ENCODE measurements at regions not wholly inside any gene's neighbourhood (a gene's known extent, or its start where the extent isn't known, plus 50 kb on each side); places are given as distances from the start of the nearest gene placed in this dataset.
"Not testable (repeated sequence)": the region's sequence is repeated elsewhere in the genome, so short reads cannot be mapped to it uniquely, and the experiment has no call there.

- peaks cover 1 to 2% (median 2%) of the 10 kb centered on the region in 3 donors for H3K9me3 Mint-ChIP-seq
- H3K4me3 Mint-ChIP-seq: no peak overlapping the region
- no peak overlapping the region for H3K27ac Mint-ChIP-seq
- H3K36me3 Mint-ChIP-seq: no peaks in the 10 kb centered on the region
- H3K4me1 Mint-ChIP-seq: no peaks in the 10 kb centered on the region
- H3K27me3 Mint-ChIP-seq: peaks cover 2% of the 10 kb centered on the region
These were observed 173.0 kb upstream of the IGF1 start for GRCh38 chr12:102653406-102653805.

- H3K27ac Mint-ChIP-seq: no peak overlapping the region
- H3K4me1 Mint-ChIP-seq: no peaks in the 10 kb centered on the region
- H3K27me3 Mint-ChIP-seq: peaks cover 2% of the 10 kb centered on the region
- H3K36me3 Mint-ChIP-seq: no peaks in the 10 kb centered on the region
- no peak overlapping the region for H3K4me3 Mint-ChIP-seq
- H3K9me3 Mint-ChIP-seq: peaks cover 0 to 2% (median 0%) of the 10 kb centered on the region in 3 donors
These were observed 172.4 kb upstream of the IGF1 start for GRCh38 chr12:102652645-102653313.

DNA sequence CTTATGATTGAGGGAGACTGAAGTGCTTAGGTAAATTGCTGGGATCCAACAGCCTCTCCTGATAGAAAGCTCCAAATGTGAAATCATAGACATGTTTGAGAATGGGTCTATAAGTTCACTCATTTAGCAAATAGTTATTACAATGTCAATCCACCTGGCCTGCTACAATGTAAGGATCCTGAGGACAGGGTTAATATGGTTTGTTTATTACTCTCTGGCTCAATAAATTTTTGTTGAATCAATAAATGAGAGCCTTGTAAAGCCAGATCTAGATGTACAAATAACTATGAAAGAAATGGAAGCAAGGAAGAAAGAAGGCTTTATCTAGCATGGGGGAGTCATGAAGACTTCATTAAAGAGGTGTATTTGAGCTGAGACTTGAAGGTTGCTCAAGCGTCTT, 165.6 kb upstream of the IGF1 start:
- peaks cover 0 to 3% (median 0%) of the 10 kb centered on the region in 3 donors for H3K9me3 Mint-ChIP-seq
- no peaks in the 10 kb centered on the region for H3K36me3 Mint-ChIP-seq
- H3K4me1 Mint-ChIP-seq: no peaks in the 10 kb centered on the region
- peaks cover 9% of the 10 kb centered on the region for H3K27me3 Mint-ChIP-seq
- H3K4me3 Mint-ChIP-seq: no peak overlapping the region
- H3K27ac Mint-ChIP-seq: no peak overlapping the region

GRCh38 chr12:102643879-102644575, 163.7 kb upstream of the IGF1 start:
- Mint-ChIP-seq H3K27ac (no peak overlapping the region), H3K27me3 (peaks cover 7% of the 10 kb centered on the region), H3K36me3 (no peaks in the 10 kb centered on the region), H3K9me3 (peaks cover 0 to 10% (median 7%) of the 10 kb centered on the region in 3 donors), H3K4me1 (no peaks in the 10 kb centered on the region), H3K4me3 (no peak overlapping the region)

GRCh38 chr12:102642199-102642598, 161.8 kb upstream of the IGF1 start:
- Mint-ChIP-seq H3K9me3 (peaks cover 0 to 10% (median 8%) of the 10 kb centered on the region in 3 donors), H3K4me1 (no peaks in the 10 kb centered on the region), H3K27ac (no peak overlapping the region), H3K27me3 (peaks cover 8% of the 10 kb centered on the region), H3K36me3 (no peaks in the 10 kb centered on the region), H3K4me3 (no peak overlapping the region)

- not testable (repeated sequence) for H3K4me3 Mint-ChIP-seq, H3K36me3 Mint-ChIP-seq, H3K27ac Mint-ChIP-seq, H3K4me1 Mint-ChIP-seq, H3K27me3 Mint-ChIP-seq, H3K9me3 Mint-ChIP-seq
These were observed 160.3 kb upstream of the IGF1 start for GRCh38 chr12:102640658-102641057.

- Mint-ChIP-seq H3K9me3 (peaks cover 0 to 8% (median 7%) of the 10 kb centered on the region in 3 donors), H3K4me1 (no peaks in the 10 kb centered on the region), H3K27ac (no peak overlapping the region), H3K4me3 (no peak overlapping the region), H3K27me3 (peaks cover 1% of the 10 kb centered on the region), H3K36me3 (no peaks in the 10 kb centered on the region)
These were observed 158.4 kb upstream of the IGF1 start for GRCh38 chr12:102638777-102639176.

DNA sequence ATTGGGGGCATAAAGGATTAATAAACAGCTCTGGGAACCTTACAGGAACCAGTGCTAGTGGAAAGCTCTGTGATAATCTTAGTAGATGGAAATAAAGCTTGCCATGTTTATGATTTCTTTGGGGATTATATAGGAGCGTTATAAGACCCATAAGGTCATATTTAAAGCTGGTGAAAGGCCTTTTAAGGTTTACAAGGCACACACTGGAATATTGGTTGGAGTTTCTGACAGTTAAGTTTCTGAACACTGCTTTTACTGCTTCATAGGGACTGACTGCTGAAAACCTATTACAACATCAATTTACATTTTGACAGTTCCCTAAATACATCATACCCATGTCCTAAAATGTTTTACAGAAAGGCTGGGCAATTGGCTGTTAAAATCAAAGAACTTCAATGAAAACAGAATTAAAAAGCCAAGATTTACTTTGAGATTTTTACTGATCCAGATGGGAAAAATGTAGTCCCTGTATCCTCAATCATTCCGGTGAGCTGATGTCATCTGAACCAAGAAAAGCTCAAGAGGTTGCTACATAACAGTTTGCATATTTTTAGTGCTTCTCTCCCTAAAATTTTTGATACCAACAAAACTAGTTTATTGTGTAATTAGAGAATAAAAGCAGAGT, 153.7 kb upstream of the IGF1 start:
- no peak overlapping the region for H3K4me3 Mint-ChIP-seq
- H3K9me3 Mint-ChIP-seq: peaks cover 0 to 1% (median 1%) of the 10 kb centered on the region in 3 donors
- H3K27ac Mint-ChIP-seq: no peak overlapping the region
- H3K27me3 Mint-ChIP-seq: peaks cover 4% of the 10 kb centered on the region
- H3K36me3 Mint-ChIP-seq: no peaks in the 10 kb centered on the region
- H3K4me1 Mint-ChIP-seq: no peaks in the 10 kb centered on the region

DNA sequence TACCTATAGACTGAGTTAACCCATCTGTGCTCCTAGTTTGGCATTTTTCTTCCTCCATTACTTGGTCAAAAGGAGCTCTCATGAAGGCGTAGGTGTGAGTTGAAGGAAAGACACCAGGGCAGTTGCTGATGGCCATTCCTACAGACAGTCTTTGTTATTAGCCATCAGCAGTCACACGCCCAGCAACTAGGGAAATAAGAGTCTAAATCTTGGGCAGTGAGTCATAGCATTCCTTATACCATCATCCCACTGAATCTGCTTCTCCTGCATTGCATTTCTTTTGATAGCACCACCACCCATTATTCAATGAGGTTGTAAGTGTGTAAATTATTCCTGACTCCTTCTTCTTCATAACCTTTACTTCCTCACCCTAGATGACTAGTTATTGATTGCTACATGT, 150.9 kb upstream of the IGF1 start:
- H3K4me3 Mint-ChIP-seq: no peak overlapping the region
- no peak overlapping the region for H3K27ac Mint-ChIP-seq
- H3K36me3 Mint-ChIP-seq: no peaks in the 10 kb centered on the region
- peaks cover 0 to 16% (median 3%) of the 10 kb centered on the region in 3 donors for H3K9me3 Mint-ChIP-seq
- peaks cover 3% of the 10 kb centered on the region for H3K27me3 Mint-ChIP-seq
- no peaks in the 10 kb centered on the region for H3K4me1 Mint-ChIP-seq

DNA sequence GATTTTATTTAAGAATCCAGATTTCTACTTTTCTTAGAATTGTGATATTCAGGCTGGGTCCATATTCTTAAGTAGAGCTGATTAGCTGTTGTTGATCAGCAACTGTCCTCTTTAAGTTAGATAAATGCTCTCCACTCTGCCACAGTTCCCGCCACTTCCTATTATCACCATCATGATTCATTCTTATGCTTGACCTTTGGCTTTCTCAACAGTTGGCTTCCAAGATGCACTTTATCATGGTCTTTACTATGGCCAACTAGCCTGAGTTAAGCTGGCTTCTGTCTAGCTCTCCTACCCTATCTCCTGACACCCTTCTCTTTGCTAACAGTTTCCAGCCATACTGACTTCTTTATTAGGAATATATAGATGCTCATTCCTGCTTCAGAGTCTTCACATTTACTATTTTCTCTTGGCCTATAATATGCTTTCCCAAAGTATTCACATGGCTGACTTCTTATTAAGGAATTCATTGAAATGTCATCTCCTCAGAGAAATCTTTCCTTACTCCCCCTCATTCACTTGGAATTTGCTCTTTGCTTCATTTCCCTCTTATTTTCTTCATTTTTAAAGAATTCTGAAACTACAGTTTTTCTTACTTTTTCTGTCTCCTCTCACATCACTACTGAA, 149.0 kb upstream of the IGF1 start:
- no peak overlapping the region for H3K4me3 Mint-ChIP-seq

DNA sequence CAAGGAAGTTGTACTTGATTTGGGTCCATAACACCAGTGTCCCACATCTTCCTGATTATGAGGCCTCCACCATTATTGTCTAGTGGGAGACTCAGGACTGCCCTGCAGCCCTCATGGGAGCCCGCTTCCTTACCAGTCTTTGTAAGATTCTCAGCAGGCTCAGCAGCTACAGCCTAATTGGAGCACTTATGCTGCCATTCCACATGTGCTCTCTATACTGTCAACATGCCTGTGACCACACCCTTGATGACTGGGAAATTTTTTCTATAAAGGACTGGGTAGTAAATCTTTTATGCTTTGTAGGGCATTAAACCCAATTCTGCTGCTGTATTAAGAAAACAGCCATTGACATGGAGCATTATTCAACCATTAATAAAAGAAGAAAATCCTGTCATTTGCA, 145.5 kb upstream of the IGF1 start:
- Mint-ChIP-seq H3K27me3 (peaks cover 2% of the 10 kb centered on the region), H3K4me1 (no peaks in the 10 kb centered on the region), H3K36me3 (no peaks in the 10 kb centered on the region), H3K9me3 (peaks cover 2 to 16% (median 4%) of the 10 kb centered on the region in 3 donors), H3K27ac (no peak overlapping the region), H3K4me3 (no peak overlapping the region)

More for the DNA sequence above, 149.0 kb upstream of the IGF1 start:
- no peaks in the 10 kb centered on the region for H3K4me1 Mint-ChIP-seq
- H3K27ac Mint-ChIP-seq: no peak overlapping the region
- H3K36me3 Mint-ChIP-seq: no peaks in the 10 kb centered on the region
- peaks cover 2 to 16% (median 3%) of the 10 kb centered on the region in 3 donors for H3K9me3 Mint-ChIP-seq
- peaks cover 3% of the 10 kb centered on the region for H3K27me3 Mint-ChIP-seq

- H3K4me3 Mint-ChIP-seq: no peak overlapping the region
- peaks cover 4% of the 10 kb centered on the region for H3K27me3 Mint-ChIP-seq
- no peaks in the 10 kb centered on the region for H3K36me3 Mint-ChIP-seq
- no peaks in the 10 kb centered on the region for H3K4me1 Mint-ChIP-seq
- H3K27ac Mint-ChIP-seq: no peak overlapping the region
- H3K9me3 Mint-ChIP-seq: peaks cover 2 to 8% (median 4%) of the 10 kb centered on the region in 3 donors
These were observed 142.3 kb upstream of the IGF1 start for GRCh38 chr12:102622618-102623017.

GRCh38 chr12:102618197-102618877, 138.0 kb upstream of the IGF1 start:
- no peak overlapping the region for H3K27ac Mint-ChIP-seq

GRCh38 chr12:102616692-102617091, 136.3 kb upstream of the IGF1 start:
- Mint-ChIP-seq H3K4me1 (peaks cover 0 to 3% (median 0%) of the 10 kb centered on the region in 3 donors), H3K27ac (no peak overlapping the region), H3K36me3 (no peaks in the 10 kb centered on the region), H3K27me3 (peaks cover 3% of the 10 kb centered on the region), H3K4me3 (no peak overlapping the region), H3K9me3 (no peaks in the 10 kb centered on the region)

More at GRCh38 chr12:102618197-102618877, 138.0 kb upstream of the IGF1 start:
- Mint-ChIP-seq H3K4me3 (no peak overlapping the region), H3K4me1 (peaks cover 0 to 3% (median 0%) of the 10 kb centered on the region in 3 donors), H3K9me3 (peaks cover 0 to 2% (median 0%) of the 10 kb centered on the region in 3 donors), H3K27me3 (peaks cover 5% of the 10 kb centered on the region), H3K36me3 (no peaks in the 10 kb centered on the region)

Data from IgD-negative memory B cell (primary cell).